MM.1S (cell line): ENCODE measurements at regions not wholly inside any gene's neighbourhood (a gene's known extent, or its start where the extent isn't known, plus 50 kb on each side); places are given as distances from the start of the nearest gene placed in this dataset.

Source experiments
- CTCF ChIP-seq: fragments of 300-600 bp; sonication (generic); IDR thresholded peaks from 2 replicates; pipeline ENCODE4 v1.5.1; 2016; ENCODE audit warnings: antibody characterized with exemption, low read length, mixed read lengths
- EZH2 ChIP-seq: fragments of 300-600 bp; sonication (generic); optimal IDR thresholded peaks from 2 replicates; pipeline ENCODE3; 2017; ENCODE audit warnings: low read depth, mild to moderate bottlenecking, antibody characterized with exemption, low read length, mixed read lengths

- no peak for TF ChIP-seq CTCF
- no peak for TF ChIP-seq EZH2
Measured at GRCh38 chr13:54953786-54954185, 1925.2 kb downstream of the OLFM4 start.
